SU-DHL-6 (cell line): ENCODE measurements at regions not wholly inside any gene's neighbourhood (a gene's known extent, or its start where the extent isn't known, plus 50 kb on each side); places are given as distances from the start of the nearest gene placed in this dataset.

ENCODE experiments used
- H2AFZ ChIP-seq: fragments of 200-600 bp; sonication (generic); 2 replicates; pipeline ENCODE4 v1.6.1; 2014; ENCODE audit warnings: low read depth, mild to moderate bottlenecking, moderate library complexity, mixed read lengths, antibody characterized with exemption, low read length; ENCODE audit not compliant: severe bottlenecking
- H3F3A ChIP-seq: fragments of 200-600 bp; shearing (Covaris generic); 2 replicates; pipeline ENCODE4 v1.6.0; 2016; ENCODE audit warnings: antibody characterized with exemption, mild to moderate bottlenecking; ENCODE audit not compliant: insufficient read depth
- H3K27ac ChIP-seq: fragments of 200-600 bp; sonication (generic); 2 replicates; pipeline ENCODE4 v1.5.1; 2016; ENCODE audit warnings: low read depth, mild to moderate bottlenecking, low read length, moderate library complexity, mixed read lengths
- H3K27me3 ChIP-seq: fragments of 200-600 bp; sonication (generic), shearing (Covaris generic); 2 replicates; pipeline ENCODE4 v1.6.0; 2014; ENCODE audit warnings: mild to moderate bottlenecking, low read length
- H3K36me3 ChIP-seq: fragments of 200-600 bp; sonication (generic); 2 replicates; pipeline ENCODE4 v1.6.1; 2014; ENCODE audit warnings: mild to moderate bottlenecking, low read length, mixed read lengths
- H3K4me2 ChIP-seq: fragments of 300-600, 200-600 bp; shearing (Covaris generic), sonication (generic); 2 replicates; pipeline ENCODE4 v1.6.0; 2014; ENCODE audit warnings: low read length, low read depth, mild to moderate bottlenecking; ENCODE audit not compliant: poor library complexity, severe bottlenecking
- H3K4me3 ChIP-seq: fragments of 200-600 bp; sonication (generic); 2 replicates; pipeline ENCODE4 v1.5.1; 2014; ENCODE audit warnings: antibody characterized with exemption, low read length, mild to moderate bottlenecking, mixed read lengths; ENCODE audit not compliant: insufficient read depth, poor library complexity, severe bottlenecking
- H3K79me2 ChIP-seq: fragments of 200-600 bp; sonication (generic); 2 replicates; pipeline ENCODE4 v1.6.1; 2014; ENCODE audit warnings: mild to moderate bottlenecking, low read length, moderate library complexity; ENCODE audit not compliant: insufficient read depth
- H3K9ac ChIP-seq: fragments of 200-600 bp; sonication (generic); 2 replicates; pipeline ENCODE4 v1.7.0; 2014; ENCODE audit warnings: mild to moderate bottlenecking, low read length
- H3K9me2 ChIP-seq: fragments of 200-600 bp; sonication (generic); replicated peaks from 2 replicates; pipeline ENCODE4 v1.6.1; 2014; ENCODE audit warnings: low read length; ENCODE audit not compliant: insufficient read depth
- H3K9me3 ChIP-seq: fragments of 200-600 bp; sonication (generic); 2 replicates; pipeline ENCODE4 v1.6.1; 2014; ENCODE audit warnings: low read length, mixed read lengths; ENCODE audit not compliant: insufficient read depth
- H4K20me1 ChIP-seq: fragments of 200-600 bp; sonication (generic); 2 replicates; pipeline ENCODE4 v1.6.1; 2014; ENCODE audit warnings: low read depth, mild to moderate bottlenecking, antibody characterized with exemption, low read length, moderate library complexity, mixed read lengths
- CTCF ChIP-seq: fragments of 200-600 bp; sonication (generic); IDR thresholded peaks from one replicate; pipeline ENCODE4 v1.5.1; 2017; ENCODE audit warnings: antibody characterized with exemption, mild to moderate bottlenecking, low read length, moderate library complexity; ENCODE audit not compliant: insufficient read depth, poor library complexity, severe bottlenecking
- EZH2phosphoT487 ChIP-seq: fragments of 200-600 bp; sonication (generic), shearing (Covaris generic); conservative IDR thresholded peaks from 2 replicates; pipeline ENCODE4 v1.6.1; 2018; ENCODE audit warnings: mild to moderate bottlenecking, antibody characterized with exemption, low read length, moderate library complexity, mixed read lengths

GRCh38 chr22:22184277-22184807 is 60.2 kb upstream of the VPREB1 start:
- no peak overlapping the region for H3K9ac ChIP-seq
- H3K79me2 ChIP-seq = no peaks in the 10 kb centered on the region
- H2AFZ ChIP-seq = no peak overlapping the region
- H3K9me3 ChIP-seq = no peaks in the 10 kb centered on the region
- no peak overlapping the region for H3K4me2 ChIP-seq
- no peak for TF ChIP-seq CTCF
- TF ChIP-seq EZH2phosphoT487 = no peak
- no peak overlapping the region for H3K4me3 ChIP-seq
- H3K36me3 ChIP-seq = no peaks in the 10 kb centered on the region
- no peaks in the 10 kb centered on the region for H3F3A ChIP-seq
- H3K9me2 ChIP-seq = no peaks in the 10 kb centered on the region
- H4K20me1 ChIP-seq = no peaks in the 10 kb centered on the region
- H3K27me3 ChIP-seq = no peaks in the 10 kb centered on the region
- no peak overlapping the region for H3K27ac ChIP-seq

GRCh38 chr22:22182990-22183264 is 61.7 kb upstream of the VPREB1 start:
- Histone ChIP-seq H3K4me2 (no peak overlapping the region), H2AFZ (no peak overlapping the region), H3F3A (no peaks in the 10 kb centered on the region), H4K20me1 (no peaks in the 10 kb centered on the region), H3K27me3 (no peaks in the 10 kb centered on the region), H3K9me3 (no peaks in the 10 kb centered on the region), H3K27ac (no peak overlapping the region), H3K4me3 (no peak overlapping the region), H3K36me3 (no peaks in the 10 kb centered on the region), H3K9ac (no peak overlapping the region), H3K9me2 (no peaks in the 10 kb centered on the region), H3K79me2 (no peaks in the 10 kb centered on the region)
- TF ChIP-seq EZH2phosphoT487 (no peak), CTCF (no peak)

GRCh38 chr22:22182218-22182989 is 62.2 kb upstream of the VPREB1 start:
- H3F3A ChIP-seq = no peaks in the 10 kb centered on the region
- no peaks in the 10 kb centered on the region for H3K9me3 ChIP-seq
- no peak overlapping the region for H3K9ac ChIP-seq
- no peaks in the 10 kb centered on the region for H3K79me2 ChIP-seq
- no peaks in the 10 kb centered on the region for H3K27me3 ChIP-seq
- H3K4me3 ChIP-seq = no peak overlapping the region
- TF ChIP-seq CTCF (no peak), EZH2phosphoT487 (no peak)
- H3K27ac ChIP-seq = no peak overlapping the region
- no peak overlapping the region for H3K4me2 ChIP-seq
- H4K20me1 ChIP-seq = no peaks in the 10 kb centered on the region
- no peak overlapping the region for H2AFZ ChIP-seq
- H3K9me2 ChIP-seq = no peaks in the 10 kb centered on the region
- no peaks in the 10 kb centered on the region for H3K36me3 ChIP-seq
